Smooth muscle cell (in vitro differentiated cells): ENCODE measurements at regions not wholly inside any gene's neighbourhood (a gene's known extent, or its start where the extent isn't known, plus 50 kb on each side); places are given as distances from the start of the nearest gene placed in this dataset.

Experiments used
- DNase-seq: peaks from one replicate; lab custom pipeline; 2025; ENCODE audit not compliant: unreplicated experiment; lab: John Stamatoyannopoulos, UW
- H2AFZ ChIP-seq: fragments of 200-600 bp; sonication (generic); 2 replicates; pipeline ENCODE4 v1.6.0; 2016; ENCODE audit warnings: antibody characterized with exemption, low read depth, mild to moderate bottlenecking
- H3F3A ChIP-seq: fragments of 200-600 bp; sonication (generic); 2 replicates; pipeline ENCODE4 v1.6.0; 2017; ENCODE audit warnings: antibody characterized with exemption, low read depth
- H3K27ac ChIP-seq: fragments of 200-600 bp; sonication (generic); 2 replicates; pipeline ENCODE4 v1.5.1; 2016; ENCODE audit warnings: low read depth, mild to moderate bottlenecking
- H3K27me3 ChIP-seq: fragments of 200-600 bp; sonication (generic); 2 replicates; pipeline ENCODE4 v1.6.1; 2016; ENCODE audit warnings: low read depth, mild to moderate bottlenecking
- H3K36me3 ChIP-seq: fragments of 200-600 bp; sonication (generic); 2 replicates; pipeline ENCODE4 v1.5.1; 2016; ENCODE audit warnings: low read depth
- H3K4me1 ChIP-seq: fragments of 200-600 bp; sonication (generic); 2 replicates; pipeline ENCODE4 v1.5.1; 2016; ENCODE audit warnings: low read depth
- H3K4me2 ChIP-seq: fragments of 200-600 bp; sonication (generic); 2 replicates; pipeline ENCODE4 v1.6.0; 2016; ENCODE audit warnings: mild to moderate bottlenecking
- H3K4me3 ChIP-seq: fragments of 200-600 bp; sonication (generic); 2 replicates; pipeline ENCODE4 v1.5.1; 2016; ENCODE audit warnings: mild to moderate bottlenecking
- H3K79me2 ChIP-seq: fragments of 200-600 bp; sonication (generic); 2 replicates; pipeline ENCODE4 v1.6.0; 2016; ENCODE audit warnings: low read depth, mild to moderate bottlenecking
- H3K9ac ChIP-seq: fragments of 200-600 bp; sonication (generic); 2 replicates; pipeline ENCODE4 v1.6.0; 2016; ENCODE audit warnings: low read depth
- H3K9me3 ChIP-seq: fragments of 200-600 bp; sonication (generic); replicated peaks from 2 replicates; pipeline ENCODE4 v1.5.1; 2016; ENCODE audit warnings: low read depth
- H4K20me1 ChIP-seq: fragments of 200-600 bp; sonication (generic); 2 replicates; pipeline ENCODE4 v1.6.0; 2016; ENCODE audit warnings: low read depth
- CTCF ChIP-seq: fragments of 200-600 bp; sonication (generic); IDR thresholded peaks from 2 replicates; pipeline ENCODE4 v1.5.1; 2017; ENCODE audit warnings: borderline replicate concordance, mild to moderate bottlenecking, antibody characterized with exemption; ENCODE audit not compliant: insufficient read depth, poor library complexity, severe bottlenecking
- WGBS: methylation state at CpG from one replicate; pipeline ENCODE4 v1.1.7; 2016; ENCODE audit warnings: low lambda C conversion rate; 5-methylcytosine and 5-hydroxymethylcytosine counted together

GRCh38 chr12:43060742-43061141 is 471.2 kb upstream of the PRICKLE1 start:
- Histone ChIP-seq H4K20me1 (no peaks in the 10 kb centered on the region), H3K36me3 (no peaks in the 10 kb centered on the region), H3K4me2 (no peak overlapping the region), H3K4me3 (no peak overlapping the region), H3K27me3 (no peaks in the 10 kb centered on the region), H3K27ac (no peak overlapping the region), H3K9me3 (no peaks in the 10 kb centered on the region), H2AFZ (no peak overlapping the region), H3K9ac (no peak overlapping the region), H3K4me1 (no peaks in the 10 kb centered on the region), H3K79me2 (no peaks in the 10 kb centered on the region), H3F3A (no peaks in the 10 kb centered on the region)
- no peak for DNase-seq
- 83% methylated on average over 2 of the region's 2 CpGs for WGBS
- TF ChIP-seq CTCF: no peak

- H3K27me3 ChIP-seq: no peaks in the 10 kb centered on the region
- WGBS: 97% methylated on average over 4 of the region's 4 CpGs
- DNase-seq: no peak
- H3K27ac ChIP-seq: no peak overlapping the region
- no peak overlapping the region for H3K9ac ChIP-seq
- TF ChIP-seq CTCF: no peak
- no peak overlapping the region for H3K4me3 ChIP-seq
- H3F3A ChIP-seq: no peaks in the 10 kb centered on the region
- H3K36me3 ChIP-seq: no peaks in the 10 kb centered on the region
- no peaks in the 10 kb centered on the region for H4K20me1 ChIP-seq
- H3K4me2 ChIP-seq: no peak overlapping the region
- no peaks in the 10 kb centered on the region for H3K79me2 ChIP-seq
- H2AFZ ChIP-seq: no peak overlapping the region
- peaks cover 4% of the 10 kb centered on the region for H3K4me1 ChIP-seq
- H3K9me3 ChIP-seq: no peaks in the 10 kb centered on the region
These were observed 469.1 kb upstream of the PRICKLE1 start for GRCh38 chr12:43058616-43059015.

DNA sequence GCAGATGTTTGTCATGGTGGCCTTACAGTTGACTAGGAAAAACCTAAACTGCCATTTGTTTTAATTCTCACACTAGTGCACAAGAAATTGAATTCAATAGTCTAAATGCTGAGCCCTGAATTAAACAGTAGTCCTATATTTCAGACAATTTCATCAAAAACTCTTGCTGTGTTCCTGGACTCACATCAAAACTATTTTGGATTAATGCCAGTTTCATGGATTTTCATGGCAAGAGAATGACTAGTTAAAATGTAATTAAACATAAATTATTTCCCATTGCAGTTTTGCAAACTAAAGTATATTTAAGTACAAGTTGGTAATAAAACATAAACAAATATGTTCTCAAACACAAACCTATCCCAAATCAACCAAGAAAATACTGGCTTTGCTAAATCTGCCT is 468.0 kb upstream of the PRICKLE1 start:
- no peaks in the 10 kb centered on the region for H3K27me3 ChIP-seq
- peaks cover 4% of the 10 kb centered on the region for H3K4me1 ChIP-seq
- H2AFZ ChIP-seq: no peak overlapping the region
- TF ChIP-seq CTCF: no peak
- no peaks in the 10 kb centered on the region for H3K79me2 ChIP-seq
- no peaks in the 10 kb centered on the region for H4K20me1 ChIP-seq
- no peaks in the 10 kb centered on the region for H3K36me3 ChIP-seq
- H3F3A ChIP-seq: no peaks in the 10 kb centered on the region
- no peak overlapping the region for H3K27ac ChIP-seq
- no peaks in the 10 kb centered on the region for H3K9me3 ChIP-seq
- no peak overlapping the region for H3K4me3 ChIP-seq
- DNase-seq: no peak
- H3K9ac ChIP-seq: no peak overlapping the region
- no peak overlapping the region for H3K4me2 ChIP-seq

DNA sequence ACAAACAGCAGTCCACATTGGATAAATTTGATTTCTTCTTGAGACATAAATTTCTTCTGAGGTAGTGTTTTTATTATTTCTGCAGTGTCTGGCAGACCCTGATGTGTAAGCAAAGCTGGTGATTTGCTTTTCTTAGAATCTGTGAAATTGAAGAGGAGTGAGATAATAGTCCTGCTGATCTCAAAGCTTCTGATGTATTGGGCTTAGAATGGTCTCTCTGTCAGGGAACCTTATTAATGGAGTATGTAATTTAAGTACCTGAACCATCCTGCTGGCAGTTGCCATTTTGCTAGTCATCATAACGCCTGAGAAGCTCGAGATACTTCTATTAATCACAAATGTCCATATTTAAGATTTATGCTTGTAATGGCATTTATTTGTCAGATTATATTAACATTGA is 464.5 kb upstream of the PRICKLE1 start:
- no peaks in the 10 kb centered on the region for H3K36me3 ChIP-seq
- no peaks in the 10 kb centered on the region for H3K27me3 ChIP-seq
- no peak overlapping the region for H3K9ac ChIP-seq
- H2AFZ ChIP-seq: no peak overlapping the region
- no peaks in the 10 kb centered on the region for H3K9me3 ChIP-seq
- no peak for TF ChIP-seq CTCF
- WGBS: 90% methylated on average over 2 of the region's 2 CpGs
- no peak overlapping the region for H3K4me2 ChIP-seq
- H3F3A ChIP-seq: no peaks in the 10 kb centered on the region
- DNase-seq: no peak
- H3K4me3 ChIP-seq: no peak overlapping the region
- H3K4me1 ChIP-seq: peaks cover 6% of the 10 kb centered on the region
- no peaks in the 10 kb centered on the region for H3K79me2 ChIP-seq
- H4K20me1 ChIP-seq: no peaks in the 10 kb centered on the region
- no peak overlapping the region for H3K27ac ChIP-seq
